Ovary (tissue), 7 donors: ENCODE measurements at regions not wholly inside any gene's neighbourhood (a gene's known extent, or its start where the extent isn't known, plus 50 kb on each side); places are given as distances from the start of the nearest gene placed in this dataset.
"Not testable (repeated sequence)": the region's sequence is repeated elsewhere in the genome, so short reads cannot be mapped to it uniquely, and the experiment has no call there.

Source experiments
- DNase-seq, 5 donors: peaks; one replicate each; pipeline ENCODE4 v3.0.0-alpha.2; 2019 to 2020
- H3K27ac ChIP-seq, 2 donors: fragments of 200-600 bp; one replicate each; pipeline versions ENCODE4 v1.5.1 to v1.8.0; 2019 to 2022
- H3K27me3 ChIP-seq: fragments of 200-600 bp; one replicate; pipeline ENCODE4 v1.8.0; 2022
- H3K36me3 ChIP-seq: fragments of 200-600 bp; sonication (generic); one replicate; pipeline ENCODE4 v1.5.1; 2019
- H3K4me1 ChIP-seq: one replicate; pipeline ENCODE4 v1.8.1; 2013; ENCODE audit warnings: mild to moderate bottlenecking, moderate library complexity; ENCODE audit not compliant: insufficient read depth
- H3K4me3 ChIP-seq: fragments of 200-600 bp; sonication (generic); one replicate; pipeline ENCODE4 v1.5.1; 2017
- H3K9me3 ChIP-seq, 2 donors: fragments of 200-600 bp in 1 of 2; sonication (generic) in 1 of 2; one replicate each; pipeline versions ENCODE4 v1.5.1 to v1.8.1; 2013 to 2019; ENCODE audit warnings: mild to moderate bottlenecking in 1 of 2, moderate library complexity in 1 of 2
- EP300 ChIP-seq: sonication (generic); formaldehyde crosslinking; IDR thresholded peaks from one replicate; pipeline ENCODE4 v1.6.1; 2017; ENCODE audit warnings: antibody characterized with exemption
- POLR2A ChIP-seq: fragments of 450-650 bp; IDR thresholded peaks from one replicate; pipeline ENCODE4 v1.6.1; 2017; ENCODE audit warnings: antibody characterized with exemption, mild to moderate bottlenecking, moderate library complexity
- WGBS, 3 donors: extraction: QIAGEN DNeasy Blood & Tissue Kit in 1 of 3; methylation state at CpG; one replicate each; pipeline versions ENCODE4 v1.1.5 to v1.1.7; 2013 to 2017; 5-methylcytosine and 5-hydroxymethylcytosine counted together
- intact Hi-C, 4 donors: fragments of 100-400 bp; cut with DNase I; formaldehyde crosslinking; loops; one replicate each; pipeline versions ENCODE4 v1.11.0 to v1.15.1; 2022 to 2023
- TF ChIP-seq, protein P1 (sequence below), 3 donors: fragments of 450-650 bp in 2 of 3; fragments of 200-600 bp in 1 of 3; IDR thresholded peaks; one replicate each; pipeline versions ENCODE4 v1.5.1 to v1.8.0; 2016 to 2022; ENCODE audit warnings: antibody characterized with exemption in 3 of 3, mild to moderate bottlenecking in 1 of 3
- donor health status: DM: no; HTN: no; CAD: no; lungs with moderate emphysema.
- donor health status: DM: no; HTN: no; CAD: no.
- donor health status: Bipolar disorder and iron deficiency.
- donor health status: DM: no; HTN: no; CAD: no.
- donor health status: DM: yes; HTN: yes; CAD: no.

DNA sequence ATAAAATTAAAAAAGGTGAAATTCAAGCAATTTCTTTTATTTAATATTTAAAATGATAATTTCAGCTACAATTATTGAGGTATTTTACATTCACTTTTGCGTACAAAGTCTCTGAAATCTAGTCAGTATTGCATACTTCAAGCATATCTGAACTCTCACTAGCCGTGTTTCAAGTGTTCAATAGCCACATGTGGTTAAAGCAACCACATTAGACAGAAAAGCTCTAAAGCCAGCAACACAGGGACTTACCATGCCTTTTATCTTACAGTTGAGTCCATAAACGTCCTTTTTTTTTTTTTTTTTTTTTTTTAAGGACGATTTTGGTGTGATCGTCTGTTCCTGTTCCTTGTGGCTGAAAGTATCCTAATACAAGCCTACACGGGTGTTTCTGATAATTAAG is 257.0 kb upstream of the RGMA start:
- no peaks in the 10 kb centered on the region for H3K4me1 ChIP-seq

DNA sequence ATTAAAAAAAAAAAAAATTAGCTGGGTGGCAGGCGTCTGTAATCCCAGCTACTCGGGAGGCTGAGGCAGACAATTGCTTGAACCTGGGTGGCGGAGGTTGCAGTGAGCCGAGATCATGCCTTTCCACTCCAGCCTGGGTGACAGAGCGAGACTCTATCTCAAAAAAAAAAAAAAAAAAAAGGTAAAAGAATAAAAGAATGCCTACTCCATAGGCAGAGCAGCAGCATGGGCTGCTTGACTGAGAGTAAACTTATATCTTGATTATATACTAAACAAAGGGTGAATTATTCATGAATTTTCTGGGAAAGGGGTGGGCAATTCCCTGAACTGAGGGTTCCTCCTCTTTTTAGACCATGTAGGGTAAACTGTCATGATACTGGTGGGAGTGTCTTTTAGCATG is 254.4 kb upstream of the RGMA start:
- H3K27me3 ChIP-seq, H3K27ac ChIP-seq, H3K4me3 ChIP-seq, H3K4me1 ChIP-seq, H3K36me3 ChIP-seq, intact Hi-C loops, H3K9me3 ChIP-seq, DNase-seq: not testable (repeated sequence)
- 89 to 93% (median 92%) methylated on average over 5 of the region's 5 CpGs for WGBS, 3 donors

More for the DNA sequence above, 257.0 kb upstream of the RGMA start:
- Histone ChIP-seq H3K4me3 (no peak overlapping the region), H3K9me3 (no peaks in the 10 kb centered on the region), H3K27ac (no peak overlapping the region), H3K36me3 (no peaks in the 10 kb centered on the region), H3K27me3 (no peaks in the 10 kb centered on the region)
- intact Hi-C loops = no loop called here
- 68 to 78% (median 74%) methylated on average over 6 of the region's 6 CpGs for WGBS, 3 donors
- no peak for TF ChIP-seq POLR2A
- no peak for DNase-seq

DNA sequence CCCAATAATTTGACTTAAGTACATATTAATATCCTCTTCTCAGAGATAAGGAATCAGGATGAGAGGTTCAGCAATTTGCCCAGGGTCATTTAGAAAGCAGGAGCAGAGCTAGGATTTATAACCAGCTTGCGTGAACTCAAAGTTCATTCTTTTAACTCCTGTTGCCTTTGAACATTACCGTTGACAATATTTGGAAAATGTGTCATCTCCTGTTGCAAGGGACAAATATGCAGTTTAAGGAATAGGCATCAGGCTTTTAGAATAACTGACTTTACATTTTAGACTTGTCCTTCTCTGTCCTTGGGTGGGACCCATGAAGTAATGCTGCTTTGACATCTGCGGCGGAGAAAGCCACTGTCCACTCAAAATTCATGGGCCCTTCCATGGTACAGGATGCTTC is 252.2 kb upstream of the RGMA start:
- Histone ChIP-seq H3K4me3 (no peak overlapping the region), H3K27ac (no peak overlapping the region), H3K9me3 (no peaks in the 10 kb centered on the region), H3K27me3 (no peaks in the 10 kb centered on the region), H3K36me3 (no peaks in the 10 kb centered on the region), H3K4me1 (no peaks in the 10 kb centered on the region)
- TF ChIP-seq, protein P1, sequence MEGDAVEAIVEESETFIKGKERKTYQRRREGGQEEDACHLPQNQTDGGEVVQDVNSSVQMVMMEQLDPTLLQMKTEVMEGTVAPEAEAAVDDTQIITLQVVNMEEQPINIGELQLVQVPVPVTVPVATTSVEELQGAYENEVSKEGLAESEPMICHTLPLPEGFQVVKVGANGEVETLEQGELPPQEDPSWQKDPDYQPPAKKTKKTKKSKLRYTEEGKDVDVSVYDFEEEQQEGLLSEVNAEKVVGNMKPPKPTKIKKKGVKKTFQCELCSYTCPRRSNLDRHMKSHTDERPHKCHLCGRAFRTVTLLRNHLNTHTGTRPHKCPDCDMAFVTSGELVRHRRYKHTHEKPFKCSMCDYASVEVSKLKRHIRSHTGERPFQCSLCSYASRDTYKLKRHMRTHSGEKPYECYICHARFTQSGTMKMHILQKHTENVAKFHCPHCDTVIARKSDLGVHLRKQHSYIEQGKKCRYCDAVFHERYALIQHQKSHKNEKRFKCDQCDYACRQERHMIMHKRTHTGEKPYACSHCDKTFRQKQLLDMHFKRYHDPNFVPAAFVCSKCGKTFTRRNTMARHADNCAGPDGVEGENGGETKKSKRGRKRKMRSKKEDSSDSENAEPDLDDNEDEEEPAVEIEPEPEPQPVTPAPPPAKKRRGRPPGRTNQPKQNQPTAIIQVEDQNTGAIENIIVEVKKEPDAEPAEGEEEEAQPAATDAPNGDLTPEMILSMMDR (IDR thresholded peaks at IDR 0.05) = no peak
- TF ChIP-seq EP300 = no peak
- no peak for TF ChIP-seq POLR2A
- 86 to 92% (median 90%) methylated on average over 4 of the region's 4 CpGs for WGBS, 3 donors
- no peak for DNase-seq
- intact Hi-C loops = no loop called here

DNA sequence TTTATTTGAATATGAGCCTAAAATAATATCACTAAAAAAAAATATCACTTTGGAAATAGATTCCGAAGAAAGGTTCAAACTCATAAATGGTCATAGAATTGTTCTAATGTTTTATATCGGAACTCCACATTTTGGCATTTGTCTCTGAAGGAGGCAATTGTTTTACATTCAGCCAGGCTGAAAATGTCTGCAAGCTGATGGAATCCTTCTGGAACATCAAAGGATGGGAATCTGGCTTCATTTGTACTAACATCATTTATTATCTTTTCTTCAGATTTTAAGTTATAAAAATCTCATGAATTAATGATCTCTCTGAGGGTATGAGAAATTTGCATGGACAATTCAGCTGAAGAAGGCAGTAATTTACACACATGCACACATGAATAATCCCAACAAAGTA is 251.4 kb upstream of the RGMA start:
- TF ChIP-seq EP300 = no peak
- TF ChIP-seq POLR2A = no peak
- TF ChIP-seq, protein P1 (IDR thresholded peaks at IDR 0.05) = no peak
- no peaks in the 10 kb centered on the region for H3K36me3 ChIP-seq
- 7 to 17% (median 7%) methylated on average over 2 of the region's 2 CpGs for WGBS, 3 donors
- no peaks in the 10 kb centered on the region for H3K4me1 ChIP-seq
- no peak for DNase-seq
- intact Hi-C loops = no loop called here
- no peaks in the 10 kb centered on the region for H3K27me3 ChIP-seq
- no peak overlapping the region for H3K4me3 ChIP-seq
- no peak overlapping the region for H3K27ac ChIP-seq
- H3K9me3 ChIP-seq = no peaks in the 10 kb centered on the region

DNA sequence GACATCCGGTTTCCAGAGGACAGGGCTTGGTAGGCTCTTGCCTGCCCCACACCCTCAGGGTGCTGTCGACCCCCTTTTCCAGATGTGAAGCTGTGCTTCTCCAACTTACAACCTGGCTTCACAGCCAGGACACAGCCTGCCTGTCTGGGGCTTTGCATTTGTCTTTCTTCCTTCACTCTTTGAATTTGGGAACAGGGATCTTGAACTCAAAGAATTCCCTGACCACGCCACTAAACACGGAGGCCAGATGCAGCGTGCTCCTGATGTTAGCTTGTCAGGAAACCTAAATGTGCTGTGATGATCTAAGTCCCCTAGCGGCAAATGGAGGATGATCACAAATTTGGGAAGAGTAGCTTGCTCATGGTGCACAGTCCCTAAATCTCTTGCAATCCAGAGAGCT is 244.8 kb upstream of the RGMA start:
- Histone ChIP-seq H3K4me1 (peaks cover 3% of the 10 kb centered on the region), H3K4me3 (no peak overlapping the region), H3K36me3 (no peaks in the 10 kb centered on the region), H3K9me3 (no peaks in the 10 kb centered on the region), H3K27me3 (no peaks in the 10 kb centered on the region), H3K27ac (no peak overlapping the region)
- intact Hi-C loops = no loop called here
- no peak for DNase-seq
- 66 to 74% (median 73%) methylated on average over 6 of the region's 6 CpGs for WGBS, 3 donors
- TF ChIP-seq, protein P1 (IDR thresholded peaks at IDR 0.05) = no peak
- no peak for TF ChIP-seq EP300
- no peak for TF ChIP-seq POLR2A

DNA sequence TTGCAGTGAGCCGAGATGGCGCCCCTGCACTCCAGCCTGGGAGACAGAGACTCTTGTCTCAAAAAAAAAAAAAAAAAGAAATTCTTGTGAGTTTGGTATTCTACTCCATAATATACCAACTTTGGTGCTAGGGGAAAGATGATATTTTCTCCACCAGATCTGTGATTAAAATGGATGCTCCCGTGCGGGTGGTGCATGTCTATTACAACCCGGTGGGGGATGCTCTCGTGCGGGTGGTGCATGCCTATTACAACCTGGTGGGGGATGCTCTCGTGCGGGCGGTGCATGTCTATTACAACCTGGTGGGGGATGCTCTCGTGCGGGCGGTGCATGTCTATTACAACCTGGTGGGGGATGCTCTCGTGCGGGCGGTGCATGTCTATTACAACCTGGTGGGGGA is 244.1 kb upstream of the RGMA start:
- intact Hi-C loops, H3K9me3 ChIP-seq, H3K4me3 ChIP-seq, H3K36me3 ChIP-seq, H3K27me3 ChIP-seq, H3K27ac ChIP-seq, DNase-seq, H3K4me1 ChIP-seq: not testable (repeated sequence)
- 73 to 80% (median 78%) methylated on average over 16 of the region's 16 CpGs for WGBS, 3 donors
